Activated CD4-positive, alpha-beta T cell treated with anti-CD3 and anti-CD28 coated beads, Interleukin-2, amount 10 ng/mL, durations not matched to agents 24 days and 14 days (primary cell): ENCODE measurements at regions not wholly inside any gene's neighbourhood (a gene's known extent, or its start where the extent isn't known, plus 50 kb on each side); places are given as distances from the start of the nearest gene placed in this dataset.

Source experiments
- DNase-seq: peaks from one replicate; pipeline ENCODE4 v3.0.0; 2022
- H3K27ac Mint-ChIP-seq: one replicate; pipeline ENCODE4 v1.8.0; 2022; ENCODE audit warnings: mild to moderate bottlenecking, mixed read lengths
- H3K27me3 Mint-ChIP-seq: one replicate; pipeline ENCODE4 v1.8.0; 2022; ENCODE audit warnings: mixed read lengths
- H3K36me3 Mint-ChIP-seq: one replicate; pipeline ENCODE4 v1.8.0; 2022; ENCODE audit warnings: low read depth, mild to moderate bottlenecking, mixed read lengths
- H3K4me1 Mint-ChIP-seq: one replicate; pipeline ENCODE4 v1.8.0; 2021; ENCODE audit warnings: mixed read lengths
- H3K4me3 Mint-ChIP-seq: one replicate; pipeline ENCODE4 v1.8.0; 2022; ENCODE audit warnings: mild to moderate bottlenecking, moderate library complexity, mixed read lengths
- H3K9me3 Mint-ChIP-seq: one replicate; pipeline ENCODE4 v1.8.0; 2021; ENCODE audit warnings: mixed read lengths
- intact Hi-C: fragments of 100-400 bp; cut with micrococcal nuclease; formaldehyde crosslinking; loops from one replicate; pipeline ENCODE4 v1.15.1; 2023

DNA sequence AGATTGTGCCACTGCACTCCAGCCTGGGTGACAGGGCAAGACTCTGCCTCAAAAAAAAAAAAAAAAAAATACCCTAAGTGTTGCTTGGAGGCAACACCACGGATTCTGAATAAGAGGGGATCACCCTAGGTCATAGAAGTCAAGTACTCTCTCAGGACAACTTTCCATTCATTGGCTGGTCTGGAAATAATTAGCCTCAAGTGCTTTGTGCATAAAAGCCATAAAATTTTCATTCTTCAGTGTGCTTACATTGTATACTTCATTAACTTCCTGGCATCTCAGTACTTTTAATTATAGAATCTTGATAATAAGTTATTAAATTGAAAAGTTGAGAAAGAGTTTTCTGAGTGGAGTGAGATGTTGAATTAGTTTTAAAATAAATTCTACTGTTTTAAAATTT is 876.1 kb upstream of the FAM98A start:
- intact Hi-C loops, result no loop called here
- Mint-ChIP-seq H3K27ac (no peak overlapping the region), H3K4me3 (no peak overlapping the region), H3K4me1 (no peaks in the 10 kb centered on the region), H3K27me3 (no peaks in the 10 kb centered on the region), H3K9me3 (peaks cover 6% of the 10 kb centered on the region), H3K36me3 (no peaks in the 10 kb centered on the region)
- no peak for DNase-seq

DNA sequence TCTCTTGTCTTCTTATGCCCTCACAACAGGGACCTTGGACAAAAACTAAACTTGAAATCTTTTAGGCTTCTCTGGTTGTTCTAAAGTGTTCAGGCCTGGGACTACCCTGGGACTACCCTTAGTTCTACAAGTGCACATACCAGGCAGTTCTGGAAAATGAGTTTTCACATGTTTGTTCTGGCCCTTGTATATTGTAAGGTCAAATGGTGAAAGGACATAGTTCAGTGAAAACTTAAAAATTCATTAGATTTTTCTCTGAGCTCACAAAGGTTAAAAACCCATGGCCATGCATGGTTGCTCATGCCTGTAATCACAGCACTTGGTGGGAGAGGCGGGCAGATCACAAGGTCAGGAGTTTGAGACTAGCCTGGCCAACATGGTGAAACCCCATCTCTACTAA is 875.5 kb upstream of the FAM98A start:
- intact Hi-C loops, result no loop called here
- no peak for DNase-seq
- Mint-ChIP-seq H3K27ac (no peak overlapping the region), H3K9me3 (peaks cover 9% of the 10 kb centered on the region), H3K4me1 (no peaks in the 10 kb centered on the region), H3K27me3 (no peaks in the 10 kb centered on the region), H3K4me3 (no peak overlapping the region), H3K36me3 (no peaks in the 10 kb centered on the region)

DNA sequence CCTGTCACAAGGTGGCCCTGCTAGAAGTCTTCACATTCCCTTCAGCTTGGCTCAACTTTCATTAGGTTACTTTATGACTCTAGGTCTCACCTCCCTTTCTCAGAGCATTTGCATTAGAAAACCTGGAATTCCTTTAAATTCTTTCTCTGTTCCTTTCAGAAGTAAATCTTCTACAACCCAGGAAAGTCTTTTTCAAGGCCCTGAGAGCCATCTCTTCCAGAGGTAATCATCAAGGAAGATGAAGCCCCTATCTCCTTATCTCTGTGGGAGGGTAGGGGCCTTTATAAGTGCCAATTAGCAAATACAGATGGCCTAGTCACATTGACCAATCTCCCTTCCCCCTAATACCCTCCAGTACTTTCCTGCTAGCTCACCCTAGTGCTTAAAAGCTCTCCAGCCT is 848.0 kb upstream of the FAM98A start:
- intact Hi-C loops, result no loop called here
- H3K27ac Mint-ChIP-seq, result no peak overlapping the region
- no peaks in the 10 kb centered on the region for H3K27me3 Mint-ChIP-seq
- no peak overlapping the region for H3K4me3 Mint-ChIP-seq
- no peaks in the 10 kb centered on the region for H3K9me3 Mint-ChIP-seq
- no peaks in the 10 kb centered on the region for H3K36me3 Mint-ChIP-seq
- no peak for DNase-seq
- no peaks in the 10 kb centered on the region for H3K4me1 Mint-ChIP-seq

DNA sequence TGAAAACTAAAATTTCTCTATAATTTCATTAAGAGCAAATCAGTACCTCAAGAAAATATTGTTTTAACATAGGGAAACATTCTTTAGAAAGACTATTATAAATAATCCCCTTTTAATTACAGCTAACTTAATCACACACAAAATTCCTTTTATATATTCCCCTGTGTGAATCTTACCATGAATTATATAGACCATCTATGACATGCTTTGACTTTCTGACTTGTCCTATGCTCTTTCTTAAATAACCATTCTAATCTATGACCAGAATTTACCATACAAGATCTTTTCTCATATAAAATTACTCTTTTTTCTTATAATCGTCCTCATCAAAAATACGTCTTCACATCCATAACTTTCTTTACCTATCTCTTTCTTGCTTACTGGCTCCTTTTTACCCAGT is 824.2 kb upstream of the FAM98A start:
- H3K27ac Mint-ChIP-seq, result no peak overlapping the region
- no peaks in the 10 kb centered on the region for H3K27me3 Mint-ChIP-seq
- H3K4me1 Mint-ChIP-seq, result no peaks in the 10 kb centered on the region
- H3K9me3 Mint-ChIP-seq, result peaks cover 9% of the 10 kb centered on the region
- H3K36me3 Mint-ChIP-seq, result no peaks in the 10 kb centered on the region
- DNase-seq, result no peak
- H3K4me3 Mint-ChIP-seq, result no peak overlapping the region
- intact Hi-C loops, result no loop called here

DNA sequence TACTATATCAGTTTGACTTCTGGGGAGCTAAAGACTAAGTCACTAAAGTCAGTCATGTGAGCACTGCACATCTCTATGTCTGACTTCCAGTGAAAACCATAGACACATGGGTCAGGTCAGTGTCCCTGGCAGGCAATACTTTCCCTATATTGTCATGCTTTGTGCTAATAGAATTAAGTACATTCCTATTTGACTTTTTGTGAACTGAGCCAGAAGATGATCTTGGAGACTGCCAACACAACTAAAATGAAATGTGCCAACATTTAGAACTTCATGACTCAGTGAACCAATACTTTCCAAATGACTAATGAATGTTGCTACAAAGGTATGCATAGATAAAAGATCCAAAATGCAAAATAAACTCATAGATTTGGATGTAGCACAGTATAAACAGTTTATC is 820.8 kb upstream of the FAM98A start:
- H3K36me3 Mint-ChIP-seq, result no peaks in the 10 kb centered on the region
- H3K4me3 Mint-ChIP-seq, result no peak overlapping the region
- H3K27me3 Mint-ChIP-seq, result no peaks in the 10 kb centered on the region
- H3K9me3 Mint-ChIP-seq, result peaks cover 9% of the 10 kb centered on the region
- intact Hi-C loops, result no loop called here
- DNase-seq, result no peak
- no peak overlapping the region for H3K27ac Mint-ChIP-seq
- no peaks in the 10 kb centered on the region for H3K4me1 Mint-ChIP-seq

DNA sequence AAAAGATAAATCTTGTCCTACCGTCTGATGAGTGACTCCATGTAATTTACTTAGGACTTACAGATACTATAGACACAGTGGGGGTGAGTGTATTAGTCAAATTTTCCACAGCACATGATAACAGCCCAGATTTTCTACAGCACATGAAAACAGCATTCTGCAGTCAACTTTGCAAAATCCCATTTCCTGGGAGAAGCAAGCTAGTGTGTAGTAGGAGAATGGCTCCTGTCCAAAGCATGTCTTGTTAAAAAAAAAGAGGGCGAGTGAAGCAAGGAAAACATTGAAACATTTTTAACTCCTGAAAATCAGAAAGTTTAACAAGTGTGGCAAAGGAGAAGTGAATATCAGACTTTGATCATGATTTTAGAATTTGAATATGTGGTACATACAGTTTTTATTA is 817.8 kb upstream of the FAM98A start:
- Mint-ChIP-seq H3K4me3 (no peak overlapping the region), H3K27me3 (no peaks in the 10 kb centered on the region), H3K4me1 (no peaks in the 10 kb centered on the region), H3K9me3 (peaks cover 9% of the 10 kb centered on the region), H3K36me3 (no peaks in the 10 kb centered on the region), H3K27ac (no peak overlapping the region)
- no peak for DNase-seq
- intact Hi-C loops, result no loop called here

DNA sequence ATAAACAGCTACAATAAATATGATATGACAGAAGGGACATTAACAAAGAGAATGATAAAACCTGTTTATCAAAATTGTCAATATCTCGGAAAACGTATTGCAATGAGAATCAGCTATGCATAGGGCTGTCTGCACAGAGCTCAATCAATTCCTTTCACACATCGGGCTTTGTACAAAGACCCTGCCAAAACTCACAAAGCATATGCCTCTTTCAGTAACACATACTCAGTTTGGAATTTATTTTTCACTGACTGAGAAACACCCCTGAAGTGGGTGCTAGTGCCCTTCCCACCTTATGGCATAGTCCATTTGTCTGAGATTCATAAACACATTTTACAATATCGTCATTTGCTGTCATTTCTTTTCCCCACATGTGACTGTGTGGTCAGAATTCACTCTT is 815.8 kb upstream of the FAM98A start:
- intact Hi-C loops, result no loop called here
- Mint-ChIP-seq H3K4me3 (no peak overlapping the region), H3K4me1 (no peaks in the 10 kb centered on the region), H3K9me3 (no peaks in the 10 kb centered on the region), H3K27ac (no peak overlapping the region), H3K36me3 (no peaks in the 10 kb centered on the region), H3K27me3 (no peaks in the 10 kb centered on the region)
- no peak for DNase-seq

DNA sequence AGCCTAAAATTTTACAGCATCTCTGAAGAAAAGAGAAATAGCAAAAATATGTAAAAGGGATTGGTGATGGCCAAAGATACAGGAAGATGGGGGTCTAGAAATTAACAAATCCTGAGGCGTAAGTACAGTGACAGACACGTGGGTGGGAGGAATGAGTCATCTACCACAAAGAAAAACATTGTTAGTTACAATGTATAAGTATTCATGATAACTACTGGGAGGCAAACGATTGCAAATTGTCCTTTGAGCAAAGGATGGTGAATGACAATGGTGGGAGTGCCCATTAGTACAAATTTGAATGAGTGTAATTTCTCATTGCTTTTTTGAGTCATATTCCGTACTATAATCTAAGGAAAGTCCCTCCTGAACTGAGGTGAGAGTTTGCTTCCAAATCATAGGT is 809.0 kb upstream of the FAM98A start:
- Mint-ChIP-seq H3K4me1 (no peaks in the 10 kb centered on the region), H3K27me3 (no peaks in the 10 kb centered on the region), H3K9me3 (no peaks in the 10 kb centered on the region), H3K4me3 (no peak overlapping the region), H3K36me3 (no peaks in the 10 kb centered on the region), H3K27ac (no peak overlapping the region)
- intact Hi-C loops, result no loop called here
- no peak for DNase-seq

DNA sequence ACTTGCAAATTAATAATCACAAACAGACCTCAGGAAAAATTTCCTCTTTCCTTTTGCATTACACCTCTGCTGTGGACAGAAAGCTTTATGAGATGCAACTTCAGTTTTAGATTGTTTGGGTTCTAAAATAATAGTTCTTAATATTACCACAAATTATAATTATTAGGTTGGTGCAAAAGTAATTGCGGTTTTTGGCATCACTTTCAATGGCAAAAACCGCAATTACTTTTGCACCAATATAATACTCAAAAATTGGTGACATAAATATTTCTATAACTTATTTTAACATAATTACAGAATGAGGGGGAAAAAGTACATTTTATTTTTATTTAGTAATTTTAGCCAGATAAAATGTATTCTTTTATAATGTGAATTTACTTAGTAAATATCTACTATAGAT is 804.4 kb upstream of the FAM98A start:
- Mint-ChIP-seq H3K27ac (no peak overlapping the region), H3K27me3 (no peaks in the 10 kb centered on the region), H3K9me3 (no peaks in the 10 kb centered on the region), H3K4me3 (no peak overlapping the region), H3K4me1 (no peaks in the 10 kb centered on the region), H3K36me3 (no peaks in the 10 kb centered on the region)
- no peak for DNase-seq
- intact Hi-C loops, result no loop called here

DNA sequence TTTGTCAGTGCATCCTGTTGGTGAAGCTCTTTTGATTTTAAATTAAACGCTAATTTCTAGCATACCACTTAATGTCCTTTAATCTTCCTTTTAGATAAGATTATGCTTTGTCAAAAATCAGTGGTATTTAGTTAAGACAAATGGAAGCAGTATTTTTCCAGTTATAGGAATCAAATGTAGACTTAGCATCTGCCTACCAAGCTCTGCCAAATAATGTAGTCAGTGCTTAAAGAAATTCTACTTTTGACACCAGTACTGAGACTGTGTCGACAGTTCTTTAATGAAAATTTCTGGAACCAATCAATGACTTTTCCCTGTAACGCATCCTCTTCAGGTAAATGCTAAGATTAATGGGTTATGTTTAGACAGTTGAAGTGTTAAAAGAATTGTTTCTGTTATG is 803.3 kb upstream of the FAM98A start:
- DNase-seq, result no peak
- no peaks in the 10 kb centered on the region for H3K27me3 Mint-ChIP-seq
- H3K4me1 Mint-ChIP-seq, result no peaks in the 10 kb centered on the region
- H3K4me3 Mint-ChIP-seq, result no peak overlapping the region
- no peaks in the 10 kb centered on the region for H3K9me3 Mint-ChIP-seq
- no peaks in the 10 kb centered on the region for H3K36me3 Mint-ChIP-seq
- intact Hi-C loops, result no loop called here
- no peak overlapping the region for H3K27ac Mint-ChIP-seq

DNA sequence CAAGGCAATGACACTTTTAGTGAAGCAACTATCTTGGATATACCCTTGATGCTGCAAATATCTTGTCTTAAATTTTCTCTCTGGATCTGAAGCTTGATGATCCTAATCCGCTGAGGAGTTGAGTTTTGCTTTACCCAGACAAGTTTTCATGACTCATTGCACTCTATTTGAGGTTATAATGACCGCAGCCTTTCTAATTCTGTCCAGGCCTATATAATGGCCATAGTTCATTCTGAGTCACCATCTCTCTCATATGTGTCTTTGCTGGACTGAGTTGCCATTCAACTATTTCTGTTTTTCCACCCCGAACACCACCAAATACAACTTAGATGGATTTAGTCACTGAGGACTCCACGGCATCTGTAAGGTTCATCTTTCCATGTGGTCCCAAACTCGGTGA is 802.1 kb upstream of the FAM98A start:
- intact Hi-C loops, result no loop called here
- Mint-ChIP-seq H3K27me3 (no peaks in the 10 kb centered on the region), H3K27ac (no peak overlapping the region), H3K4me1 (no peaks in the 10 kb centered on the region), H3K36me3 (no peaks in the 10 kb centered on the region), H3K4me3 (no peak overlapping the region), H3K9me3 (no peaks in the 10 kb centered on the region)
- DNase-seq, result no peak

DNA sequence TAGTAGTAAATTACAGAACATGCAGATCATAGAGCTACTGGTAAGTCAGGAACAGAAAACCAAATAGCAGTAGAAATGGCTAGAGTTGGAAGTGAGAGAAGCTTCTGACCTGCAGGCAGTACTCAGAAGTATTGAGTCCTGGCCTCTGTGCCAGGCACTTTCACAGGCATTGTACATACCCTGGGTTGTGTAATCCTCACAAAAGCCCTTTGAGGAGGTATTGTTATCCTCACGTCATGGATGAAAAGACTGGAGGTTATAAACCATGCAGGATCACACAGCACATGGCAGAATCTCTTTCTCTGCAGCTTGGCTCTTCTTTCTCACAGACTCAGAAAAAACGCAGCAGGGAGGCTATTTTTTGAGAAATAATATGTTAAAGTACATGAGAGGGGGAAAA is 789.3 kb upstream of the FAM98A start:
- peaks cover 7% of the 10 kb centered on the region for H3K9me3 Mint-ChIP-seq
- no peaks in the 10 kb centered on the region for H3K27me3 Mint-ChIP-seq
- H3K4me3 Mint-ChIP-seq, result no peak overlapping the region
- no peaks in the 10 kb centered on the region for H3K36me3 Mint-ChIP-seq
- no peaks in the 10 kb centered on the region for H3K4me1 Mint-ChIP-seq
- H3K27ac Mint-ChIP-seq, result no peak overlapping the region
- intact Hi-C loops, result no loop called here
- no peak for DNase-seq

DNA sequence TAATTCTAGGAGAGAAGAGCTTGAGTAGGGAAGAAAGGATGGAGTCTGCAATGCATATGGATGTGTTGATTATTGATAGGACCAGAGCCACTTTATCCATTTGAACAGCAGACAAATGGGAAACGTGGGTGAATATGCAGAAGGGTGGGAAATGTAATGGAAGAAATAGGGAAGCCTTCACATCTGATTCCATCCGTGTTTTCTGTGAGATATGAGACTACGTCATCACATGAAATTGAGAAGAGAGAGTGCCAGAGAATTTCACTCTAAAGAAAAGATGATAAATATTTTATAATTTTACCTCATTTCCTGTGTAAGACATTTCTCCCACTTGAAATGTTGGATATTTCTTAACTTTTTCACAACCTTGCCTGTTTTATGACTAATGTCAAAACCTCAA is 788.4 kb upstream of the FAM98A start:
- Mint-ChIP-seq H3K36me3 (no peaks in the 10 kb centered on the region), H3K27me3 (no peaks in the 10 kb centered on the region), H3K4me3 (no peak overlapping the region), H3K27ac (no peak overlapping the region), H3K9me3 (peaks cover 7% of the 10 kb centered on the region), H3K4me1 (no peaks in the 10 kb centered on the region)
- no peak for DNase-seq
- intact Hi-C loops, result no loop called here

DNA sequence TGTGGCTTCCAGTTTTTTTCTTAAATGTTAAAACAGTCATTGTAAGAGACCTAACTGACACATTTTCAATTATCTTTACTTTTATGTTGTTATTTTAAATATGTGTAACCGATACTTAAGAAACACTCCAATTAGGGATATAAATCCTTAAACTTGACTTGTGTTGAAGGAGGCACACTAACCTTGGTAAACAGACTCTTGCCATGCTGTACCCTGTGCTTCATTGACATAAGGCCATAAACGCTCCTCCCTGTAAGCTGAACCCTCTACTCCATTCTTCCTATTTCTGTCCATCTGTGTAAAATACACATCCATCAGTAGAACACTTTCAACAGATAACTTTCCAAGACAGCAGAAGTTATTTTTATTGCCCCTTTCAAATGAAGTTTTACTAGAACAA is 780.5 kb upstream of the FAM98A start:
- DNase-seq, result no peak
- H3K9me3 Mint-ChIP-seq, result peaks cover under 1% of the 10 kb centered on the region
- H3K36me3 Mint-ChIP-seq, result no peaks in the 10 kb centered on the region
- H3K27ac Mint-ChIP-seq, result no peak overlapping the region
- no peak overlapping the region for H3K4me3 Mint-ChIP-seq
- no peaks in the 10 kb centered on the region for H3K27me3 Mint-ChIP-seq
- intact Hi-C loops, result no loop called here
- H3K4me1 Mint-ChIP-seq, result no peaks in the 10 kb centered on the region

DNA sequence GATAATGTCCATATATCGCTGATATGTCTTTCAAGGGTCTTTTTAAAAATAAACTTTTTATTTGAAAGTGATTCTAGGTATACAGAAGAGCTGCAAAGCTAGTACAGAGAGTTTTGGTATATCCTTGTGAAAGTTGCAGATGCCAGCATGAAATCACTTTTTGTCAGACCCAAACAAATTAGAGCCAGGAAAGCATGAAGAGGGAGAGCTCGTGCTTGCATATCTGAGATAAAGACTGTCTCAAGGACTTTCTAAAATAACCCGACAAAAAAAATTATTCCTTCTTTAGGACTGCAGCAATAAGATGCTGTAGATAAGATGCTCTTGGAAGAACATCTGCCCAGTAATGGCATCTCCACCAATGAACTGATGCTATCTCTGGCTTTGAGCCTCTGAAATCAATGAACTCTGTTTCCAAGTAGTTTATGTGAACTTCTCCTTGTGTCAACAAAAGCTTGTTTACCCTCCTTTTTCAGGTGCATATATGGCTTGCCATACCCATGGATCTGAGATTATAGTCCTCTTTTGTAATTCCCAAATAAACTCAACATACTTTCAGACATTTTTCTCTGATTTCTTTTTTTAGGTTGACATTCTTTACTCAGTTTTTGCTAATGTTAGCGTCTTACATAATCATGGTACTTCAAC is 774.6 kb upstream of the FAM98A start:
- no peaks in the 10 kb centered on the region for H3K4me1 Mint-ChIP-seq

More for the DNA sequence above, 774.6 kb upstream of the FAM98A start:
- Mint-ChIP-seq H3K27me3 (no peaks in the 10 kb centered on the region), H3K27ac (no peak overlapping the region), H3K4me3 (no peak overlapping the region), H3K9me3 (no peaks in the 10 kb centered on the region), H3K36me3 (no peaks in the 10 kb centered on the region)
- no peak for DNase-seq
- intact Hi-C loops, result no loop called here
